ENCODE measurements at regions not wholly inside any gene's neighbourhood (a gene's known extent, or its start where the extent isn't known, plus 50 kb on each side); places are given as distances from the start of the nearest gene placed in this dataset.
A peak's percentile ranks its signal among the peaks of the same experiment; 100 is the strongest.

DNA sequence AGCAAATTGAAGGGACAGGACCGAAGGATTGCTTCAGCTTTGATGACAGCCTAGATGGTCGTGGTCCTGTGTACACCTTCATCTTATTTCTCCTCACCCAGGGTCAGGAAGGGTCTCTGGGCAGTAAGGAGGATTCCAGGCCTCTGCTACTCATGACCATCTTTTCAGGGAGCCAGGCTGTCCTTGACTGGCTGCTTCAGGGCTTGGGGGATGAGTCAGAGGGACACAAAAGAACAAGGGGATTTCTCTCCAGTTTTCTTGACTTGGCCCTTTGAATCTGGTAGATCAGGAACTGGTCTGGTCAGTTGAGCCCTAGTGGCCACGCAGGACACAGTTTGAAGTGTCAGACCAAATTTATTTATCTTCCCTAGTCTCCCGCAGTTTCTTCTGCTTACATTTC is 402.1 kb upstream of the CHD6 start:
- no peak for DNase-seq

- no peak for DNase-seq
Observed at GRCh38 chr20:42018979-42019378, 400.8 kb upstream of the CHD6 start.

DNA sequence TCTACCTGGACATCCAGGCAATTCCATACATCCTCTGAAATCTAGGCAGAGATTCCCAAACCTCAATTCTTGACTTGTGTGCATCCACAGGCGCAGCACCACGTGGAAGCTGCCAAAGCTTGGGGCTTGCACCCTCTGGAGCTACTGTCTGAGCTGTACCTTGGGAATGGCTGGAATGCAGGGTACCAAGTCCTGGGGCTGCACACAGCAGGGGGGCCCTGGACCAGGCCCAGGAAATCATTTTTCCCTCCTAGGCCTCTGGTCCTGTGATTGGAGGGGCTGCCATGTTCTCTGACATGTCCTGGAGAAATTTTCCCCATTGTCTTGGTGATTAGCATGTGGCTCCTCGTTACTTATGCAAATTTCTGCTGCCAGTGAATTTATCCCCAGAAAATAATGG is 391.9 kb upstream of the CHD6 start:
- no peak for DNase-seq

DNA sequence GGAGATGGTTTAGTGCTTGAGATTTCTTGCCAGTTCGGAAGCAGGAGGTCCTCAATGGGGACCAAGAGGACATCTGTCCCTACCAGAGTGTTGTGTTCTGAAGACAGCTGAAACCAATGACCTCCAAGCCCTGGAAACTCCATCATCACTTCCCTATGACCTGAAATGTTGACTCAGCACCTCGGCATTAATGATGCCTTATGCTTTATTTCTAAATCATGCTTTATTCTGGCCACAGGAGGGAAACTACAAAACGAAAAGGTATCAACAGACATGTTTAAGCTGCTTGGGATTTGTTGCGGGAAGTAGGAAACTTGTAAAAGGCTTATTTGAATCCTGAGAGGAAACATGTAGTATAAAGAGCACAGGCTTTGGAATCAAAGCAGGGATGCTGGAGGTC is 389.1 kb upstream of the CHD6 start:
- DNase-seq: no peak

GRCh38 chr20:42005211-42005610 is 387.0 kb upstream of the CHD6 start:
- no peak for DNase-seq

DNA sequence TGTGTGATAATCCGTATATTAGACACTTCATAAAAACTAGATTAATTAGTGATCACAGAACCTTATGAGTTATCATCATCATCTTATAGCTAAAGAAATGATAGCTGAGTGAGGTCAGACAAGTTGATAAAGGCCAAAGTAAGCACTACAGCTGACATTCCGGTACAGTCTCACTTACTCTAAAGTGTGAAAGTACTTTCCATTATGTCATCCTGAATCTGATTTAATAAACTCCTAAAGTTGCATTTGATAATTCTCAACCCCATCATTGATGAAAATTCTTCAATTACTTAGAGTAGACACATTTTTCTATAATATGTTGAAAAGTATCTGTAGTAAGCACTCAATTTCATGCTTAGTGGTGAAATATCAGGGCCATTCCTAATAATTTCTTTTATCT is 385.2 kb upstream of the CHD6 start:
- DNase-seq: no peak

DNA sequence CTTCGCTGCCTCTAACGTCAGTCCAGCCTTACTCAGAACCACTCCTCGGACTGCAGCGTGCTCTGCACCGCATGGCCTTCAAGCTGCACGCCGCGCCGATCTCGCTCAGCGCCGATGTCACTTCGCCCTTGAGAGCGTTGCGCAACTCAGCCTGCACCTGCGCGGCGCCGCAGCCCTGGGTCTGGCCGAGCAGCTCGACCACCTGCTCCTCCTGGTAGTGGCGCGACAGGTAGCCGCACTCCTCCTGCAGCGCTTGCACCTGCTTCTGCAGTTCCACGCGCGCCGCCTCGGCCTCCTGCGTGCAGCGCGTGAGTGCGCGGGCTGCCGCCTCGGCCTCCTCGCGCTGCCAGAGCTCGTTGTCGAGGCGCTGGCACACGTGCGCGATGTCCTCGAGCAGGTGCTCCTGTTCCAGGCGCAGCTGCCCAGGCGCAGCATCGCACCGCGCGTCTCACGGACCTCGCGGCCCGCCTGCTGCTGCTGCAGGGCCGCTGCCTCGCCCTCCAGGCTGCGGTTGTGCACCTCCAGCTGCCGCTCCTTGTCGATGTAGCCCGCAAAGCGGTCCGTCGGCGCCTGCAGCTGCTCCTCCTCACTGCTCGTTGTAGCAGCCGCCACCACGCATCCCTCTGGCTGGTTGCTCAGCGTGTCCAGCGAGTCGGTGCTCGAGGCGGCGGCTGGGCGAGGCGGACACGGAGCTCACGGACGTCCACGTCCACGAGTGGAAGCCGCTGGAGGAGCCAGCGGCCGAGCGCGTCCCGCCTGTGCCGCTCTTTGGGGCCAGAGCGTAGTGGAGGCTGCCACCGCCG is 380.6 kb upstream of the CHD6 start:
- no peak for DNase-seq

DNA sequence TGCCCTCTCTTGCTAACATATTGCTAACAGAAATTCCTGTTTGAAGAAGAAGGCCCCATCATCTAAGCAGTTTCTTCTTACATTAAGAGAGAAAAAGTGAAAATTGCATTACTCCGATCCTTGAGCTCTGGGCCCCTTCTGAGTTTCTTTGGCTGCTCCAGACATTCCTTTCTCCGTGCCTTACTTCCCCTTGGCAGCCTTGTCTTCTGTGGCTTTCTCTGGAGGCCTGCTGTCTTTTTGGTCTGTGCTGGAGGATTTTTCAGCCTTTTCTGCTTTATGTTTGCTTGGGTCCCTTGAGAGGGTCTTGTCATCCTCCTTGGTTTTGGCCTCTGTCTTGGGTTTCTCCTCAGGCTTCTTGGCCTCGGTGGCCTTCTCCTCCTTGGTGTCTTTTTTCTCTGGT is 378.8 kb upstream of the CHD6 start:
- no peak for DNase-seq

DNA sequence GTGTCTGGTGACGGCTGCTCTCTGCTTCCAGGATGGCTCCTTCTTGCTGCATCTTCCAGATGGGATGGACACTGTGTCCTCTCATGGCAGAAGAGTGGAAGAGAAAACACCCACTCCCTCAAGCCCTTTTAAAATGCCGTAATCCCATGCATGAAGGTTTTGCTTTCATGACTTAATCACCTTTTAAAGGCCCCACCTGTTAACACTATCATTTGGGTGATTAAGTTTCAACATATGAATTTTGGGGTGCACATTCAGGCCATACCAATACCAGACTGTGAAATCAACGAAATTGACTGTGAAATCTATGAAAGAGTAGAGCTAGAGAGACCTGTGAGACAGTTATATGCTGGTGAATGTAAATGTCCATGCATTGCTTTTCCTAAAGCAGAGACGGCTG is 374.3 kb upstream of the CHD6 start:
- DNase-seq: peak; percentile 44

DNA sequence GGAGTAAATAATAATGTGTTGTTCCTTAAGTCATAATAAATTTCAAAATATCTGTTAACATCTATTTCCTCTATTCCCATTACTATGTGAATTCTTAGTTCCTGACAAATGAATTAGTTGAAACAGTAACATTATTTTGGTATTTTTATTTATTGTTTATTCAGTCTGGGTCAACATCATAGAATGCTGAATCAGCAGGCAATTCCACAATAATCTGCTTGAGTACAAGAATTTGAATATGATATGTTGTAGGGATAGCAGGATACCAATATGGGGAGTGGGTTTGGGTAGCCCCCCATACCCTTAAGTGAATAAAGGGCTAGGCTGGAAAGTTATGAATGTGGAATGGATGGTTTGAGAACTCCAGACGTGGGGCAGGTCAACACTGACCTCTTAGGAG is 373.2 kb upstream of the CHD6 start:
- DNase-seq: no peak

GRCh38 chr20:41989935-41990635 is 371.9 kb upstream of the CHD6 start:
- DNase-seq: peak; percentile 86

GRCh38 chr20:41989039-41989679 is 371.0 kb upstream of the CHD6 start:
- no peak for DNase-seq

DNA sequence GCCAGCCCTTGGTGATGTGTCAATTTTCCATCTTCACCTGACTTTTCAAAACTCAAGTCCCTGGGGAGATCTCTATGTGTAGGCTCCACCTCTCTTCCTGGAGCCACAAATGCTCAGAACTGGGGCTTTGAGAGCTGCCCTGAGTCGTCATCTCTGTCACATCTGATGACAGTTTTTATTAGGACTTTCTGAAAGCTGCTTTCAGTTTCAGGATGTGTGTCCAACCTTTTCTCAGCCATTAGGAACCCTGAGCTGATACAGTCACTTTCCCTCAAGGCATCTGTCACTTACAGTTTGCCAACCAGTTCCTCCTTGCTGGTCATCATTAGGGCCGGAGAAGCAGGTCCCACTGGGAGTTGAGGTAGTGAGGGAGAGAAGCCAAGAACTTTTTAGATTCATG is 365.9 kb upstream of the CHD6 start:
- no peak for DNase-seq

DNA sequence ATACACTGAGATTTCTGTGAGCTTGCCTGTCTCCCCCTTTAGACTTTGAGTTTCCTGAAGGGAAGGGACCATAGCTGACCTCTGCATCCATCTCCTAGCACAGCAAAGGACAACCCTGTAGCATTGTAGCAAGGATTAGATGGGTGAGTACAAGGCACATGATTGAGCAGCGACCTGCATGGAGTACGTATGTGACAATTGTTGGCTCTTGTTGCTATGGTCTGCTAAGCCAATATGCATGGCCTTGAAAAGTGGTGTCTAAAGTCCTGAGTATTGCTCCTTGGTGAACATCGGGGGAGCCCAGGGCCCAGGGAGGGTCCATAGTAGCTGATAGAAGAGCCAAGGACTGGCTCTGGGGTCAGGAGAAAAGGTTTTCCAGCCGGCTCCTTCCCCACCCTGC is 365.0 kb upstream of the CHD6 start:
- DNase-seq: no peak

DNA sequence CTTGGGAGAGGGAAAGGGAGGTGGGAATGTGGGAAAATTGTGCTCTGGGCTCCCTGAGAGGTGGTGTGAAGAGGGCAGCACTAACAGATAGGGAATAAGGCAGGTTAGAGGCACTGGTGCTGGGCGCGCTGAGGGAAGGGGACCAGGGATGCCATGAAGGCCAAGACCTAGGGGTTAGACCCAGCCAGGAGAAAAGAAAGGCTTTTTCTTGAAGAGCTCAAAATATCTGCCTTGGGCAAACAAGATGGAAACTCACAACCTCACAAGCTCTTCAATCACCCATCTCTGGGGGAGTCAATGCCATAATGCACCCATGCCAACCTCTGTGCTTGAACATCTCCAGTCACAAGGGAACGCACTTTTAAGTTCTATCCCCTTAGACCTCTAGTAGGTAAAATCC is 363.6 kb upstream of the CHD6 start:
- DNase-seq: no peak

DNA sequence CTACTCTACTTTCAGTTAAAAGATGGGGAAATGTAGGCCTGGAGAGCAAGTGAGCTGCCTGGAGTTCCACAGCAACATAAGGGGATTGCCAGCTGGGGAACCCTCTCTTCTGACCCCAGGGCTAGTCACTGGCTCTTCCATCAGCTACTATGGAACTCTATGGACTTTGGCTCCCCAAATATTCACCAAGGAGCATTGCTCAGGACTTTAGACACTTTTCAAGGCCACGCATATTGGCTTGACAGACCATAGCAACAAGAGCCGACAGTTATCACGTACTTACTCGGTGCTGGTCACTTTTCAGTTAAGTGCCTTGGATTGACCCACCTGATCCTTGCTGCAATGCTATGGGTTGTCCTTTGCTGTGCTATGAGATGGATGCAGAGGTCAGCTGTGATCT is 360.7 kb upstream of the CHD6 start:
- DNase-seq: no peak

GRCh38 chr20:41978246-41978790 is 360.1 kb upstream of the CHD6 start:
- DNase-seq: no peak

DNA sequence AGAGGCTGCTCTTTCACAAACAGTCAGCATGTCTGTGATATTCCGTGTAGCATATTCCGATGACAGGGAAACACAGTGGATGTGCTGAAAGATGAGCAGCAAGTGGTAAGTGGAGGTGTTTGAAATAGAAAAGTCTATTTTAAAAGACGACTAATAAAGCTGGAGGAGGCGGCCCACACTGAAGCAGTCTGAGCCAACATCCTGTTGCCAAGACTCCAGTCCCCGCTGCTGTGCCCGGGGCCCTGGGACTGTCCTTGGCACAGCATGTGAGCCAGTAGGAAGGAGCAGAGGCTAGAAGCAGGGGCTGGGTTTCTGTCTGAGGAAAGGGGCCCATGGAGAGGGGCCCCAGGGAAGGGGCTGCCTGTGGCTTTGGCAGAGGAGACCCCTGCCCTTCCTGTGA is 351.5 kb upstream of the CHD6 start:
- DNase-seq: peak; percentile 50

DNA sequence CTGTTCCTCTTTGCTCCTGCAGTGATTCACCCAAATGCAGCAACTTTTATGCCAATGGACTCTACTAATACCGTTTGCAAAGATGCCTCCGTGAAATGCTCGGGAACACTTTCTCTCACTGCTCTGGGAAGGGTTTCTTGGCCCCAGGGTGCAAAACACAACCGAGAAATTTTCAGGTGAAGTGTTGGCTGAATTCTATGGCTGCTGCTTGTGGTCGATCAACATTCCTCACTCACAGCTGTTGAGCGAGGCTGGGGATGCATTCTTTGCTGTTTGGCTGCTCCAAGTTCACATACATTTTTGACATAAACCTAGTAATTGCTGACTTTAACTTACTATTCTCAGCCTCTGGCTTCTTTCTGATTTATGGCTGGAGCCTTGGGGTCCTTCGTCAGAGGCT is 342.0 kb upstream of the CHD6 start:
- no peak for DNase-seq

DNA sequence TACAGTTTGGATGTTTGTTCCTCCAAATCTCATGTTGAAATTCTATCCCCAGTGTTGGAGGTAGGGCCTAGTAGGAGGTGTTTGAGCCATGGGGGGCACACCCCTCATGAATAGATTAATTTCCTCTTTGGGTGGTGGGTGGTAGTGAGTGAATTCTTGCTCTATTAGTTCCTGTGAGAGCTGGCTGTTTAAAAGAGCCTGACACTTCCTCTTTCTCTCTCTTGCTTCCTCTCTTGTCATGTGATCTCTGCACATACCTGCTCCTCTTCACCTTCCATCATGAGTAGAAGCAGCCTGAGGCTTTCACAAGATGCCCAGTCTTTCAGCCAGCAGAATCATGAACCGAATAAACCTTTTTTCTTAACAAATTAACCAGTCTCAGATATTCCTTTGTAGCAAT is 340.2 kb upstream of the CHD6 start:
- no peak for DNase-seq

DNA sequence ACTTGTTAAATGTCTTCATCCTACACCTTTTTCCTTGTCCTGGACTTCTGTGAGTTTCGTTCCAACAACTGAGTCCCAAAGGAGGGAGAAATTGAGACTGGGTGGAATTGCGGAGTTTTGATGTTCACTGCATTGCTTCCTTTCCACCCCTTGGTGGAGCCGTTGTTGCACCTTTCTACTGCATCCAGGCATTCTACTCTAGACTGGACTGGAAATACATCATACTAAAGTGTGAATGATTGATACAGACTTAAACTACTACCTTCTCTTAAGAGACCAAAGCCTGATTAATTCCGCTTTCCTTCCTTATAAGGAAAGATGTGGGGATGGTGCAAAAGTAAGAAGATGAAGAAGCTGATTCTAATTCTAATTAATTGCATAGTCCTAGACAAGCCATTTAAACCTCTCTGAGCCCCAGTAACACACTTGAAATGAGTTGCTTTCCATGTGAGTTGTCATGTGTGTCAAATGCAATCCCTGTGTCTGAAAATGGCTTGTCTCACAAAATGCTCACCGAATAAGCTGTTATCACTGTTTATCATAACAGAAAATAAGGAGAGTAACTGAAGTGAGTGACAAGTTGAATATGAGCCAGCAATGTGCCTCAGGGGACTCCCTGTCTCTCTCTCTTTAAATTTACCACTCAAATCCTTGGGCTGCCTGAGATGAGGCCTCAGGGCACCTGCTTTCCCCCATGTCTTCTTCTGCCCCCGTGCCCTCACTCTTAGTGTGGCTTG is 338.3 kb upstream of the CHD6 start:
- peak; percentile 41 for DNase-seq

DNA sequence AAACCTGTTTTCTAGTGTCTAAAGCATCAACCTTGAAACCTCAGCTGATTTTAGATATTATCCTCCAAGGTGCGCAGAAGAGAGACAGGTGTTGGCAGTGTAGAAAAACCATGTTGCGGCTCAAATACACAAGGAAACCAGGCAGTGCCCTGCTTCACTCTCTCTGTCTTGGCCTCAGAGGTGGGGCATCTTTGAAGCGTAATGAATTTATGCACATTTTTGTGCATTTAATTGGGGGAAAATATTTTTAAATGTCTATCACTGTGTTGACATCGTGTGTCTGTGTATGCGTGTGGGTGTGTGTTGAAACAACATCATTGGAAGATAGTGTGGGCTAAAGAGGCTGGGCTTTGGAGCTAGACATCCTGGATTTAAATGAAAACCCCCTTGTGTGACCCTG is 334.0 kb upstream of the CHD6 start:
- no peak for DNase-seq

DNA sequence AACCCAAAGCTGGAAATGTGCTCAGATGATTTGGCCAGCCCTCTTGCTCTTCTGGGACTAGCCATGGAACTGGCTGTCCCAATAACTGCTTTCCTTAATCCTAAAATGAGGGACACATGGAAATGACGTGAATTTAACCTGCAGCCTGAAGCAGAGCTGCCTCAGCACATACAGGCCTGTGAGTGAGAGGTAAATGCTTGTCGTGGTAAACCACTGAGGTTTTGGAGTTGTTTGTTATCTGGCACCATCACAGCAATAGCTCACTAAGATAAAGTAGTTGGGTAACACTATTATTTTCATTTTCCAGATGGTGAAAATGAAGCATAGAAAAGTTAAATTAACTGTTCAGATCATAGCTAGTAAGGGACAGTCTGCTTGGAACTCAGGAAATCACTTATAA is 333.4 kb upstream of the CHD6 start:
- DNase-seq: no peak

All from tongue (tissue), 1 donor.